GM06990 (cell line): ENCODE measurements at regions not wholly inside any gene's neighbourhood (a gene's known extent, or its start where the extent isn't known, plus 50 kb on each side); places are given as distances from the start of the nearest gene placed in this dataset.

Experiments used
- DNase-seq: peaks from one replicate; pipeline ENCODE4 v3.0.0-alpha.2; 2011; ENCODE audit not compliant: insufficient read length; ENCODE audit errors: extremely low read depth
- H3K27me3 ChIP-seq: replicated peaks from 2 replicates; pipeline ENCODE4 v1.6.0; 2011; ENCODE audit warnings: low read length; ENCODE audit not compliant: control insufficient read depth, insufficient read depth
- H3K36me3 ChIP-seq: 2 replicates; pipeline ENCODE4 v1.5.1; 2011; ENCODE audit warnings: low read length; ENCODE audit not compliant: control insufficient read depth, insufficient read depth
- H3K4me3 ChIP-seq: replicated peaks from 2 replicates; pipeline ENCODE4 v1.5.1; 2011; ENCODE audit warnings: low read depth, mild to moderate bottlenecking, control low read depth, low read length
- CTCF ChIP-seq: IDR thresholded peaks from 2 replicates; pipeline ENCODE4 v1.5.1; 2011; ENCODE audit warnings: low read length, control low read depth, mild to moderate bottlenecking, inconsistent platforms; ENCODE audit not compliant: insufficient read depth, poor library complexity, severe bottlenecking

- TF ChIP-seq CTCF = no peak
- Histone ChIP-seq H3K27me3 (no peaks in the 10 kb centered on the region), H3K4me3 (no peak overlapping the region), H3K36me3 (no peaks in the 10 kb centered on the region)
- no peak for DNase-seq
Observed at GRCh38 chr9:86804011-86804410, 143.3 kb downstream of the GAS1 start.

DNA sequence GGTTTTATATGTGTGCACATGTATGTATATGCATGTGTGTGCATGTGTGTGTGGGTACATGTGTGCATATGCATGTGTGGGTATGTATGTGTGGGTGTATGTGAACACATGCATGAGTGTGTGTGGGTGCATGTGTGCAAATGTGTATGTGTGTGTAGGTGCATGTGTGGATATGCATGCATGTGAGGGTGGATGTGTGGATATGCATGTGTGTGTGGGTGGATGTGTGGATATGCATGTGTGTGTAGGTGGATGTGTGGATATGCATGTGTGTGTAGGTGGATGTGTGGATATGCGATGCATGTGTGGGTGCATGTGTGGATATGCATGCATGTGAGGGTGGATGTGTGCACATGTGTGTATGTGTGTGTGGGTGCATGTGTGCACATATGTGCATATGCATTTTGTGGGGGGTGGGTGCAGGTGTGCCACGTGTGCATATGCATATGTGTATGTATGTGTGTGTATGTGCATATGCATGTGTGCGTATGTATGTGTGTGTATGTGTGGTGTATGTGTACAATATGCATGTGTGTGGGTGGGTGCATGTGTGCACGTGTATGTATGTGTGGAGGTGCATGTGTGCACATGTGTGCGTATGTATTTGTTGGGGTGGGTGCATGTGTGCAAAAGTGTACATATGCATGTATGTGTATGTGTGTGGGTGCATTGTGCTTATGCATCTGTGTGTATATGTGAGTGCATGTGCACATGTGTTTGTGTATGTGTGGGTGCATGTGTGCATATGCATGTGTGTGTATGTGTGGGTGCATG, 144.2 kb downstream of the GAS1 start:
- TF ChIP-seq CTCF = no peak
- no peak for DNase-seq
- no peaks in the 10 kb centered on the region for H3K36me3 ChIP-seq
- H3K4me3 ChIP-seq = no peak overlapping the region
- no peaks in the 10 kb centered on the region for H3K27me3 ChIP-seq

- H3K27me3 ChIP-seq = no peaks in the 10 kb centered on the region
- no peaks in the 10 kb centered on the region for H3K36me3 ChIP-seq
- TF ChIP-seq CTCF = no peak
- DNase-seq = no peak
- H3K4me3 ChIP-seq = no peak overlapping the region
Observed at GRCh38 chr9:86801246-86801645, 146.1 kb downstream of the GAS1 start.

DNA sequence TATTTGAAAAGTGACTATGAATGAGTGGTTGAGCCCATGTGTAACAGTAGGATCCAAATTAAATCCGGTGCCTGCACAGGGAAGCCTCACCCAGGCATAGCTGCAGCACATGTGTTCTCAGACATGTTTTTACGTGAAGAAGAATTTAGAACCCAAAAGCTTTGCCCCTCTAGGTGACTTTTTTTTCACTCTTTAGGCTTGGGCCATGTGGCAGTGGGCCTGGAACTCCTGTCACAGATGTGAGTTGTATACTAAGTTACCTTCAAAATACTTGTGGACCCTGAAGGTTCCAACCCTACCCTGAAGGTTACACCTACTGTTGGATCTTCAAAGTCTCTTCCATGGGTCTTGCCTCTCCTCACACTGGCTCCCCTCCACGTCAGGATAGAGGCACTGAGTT, 146.6 kb downstream of the GAS1 start:
- Histone ChIP-seq H3K36me3 (no peaks in the 10 kb centered on the region), H3K27me3 (no peaks in the 10 kb centered on the region), H3K4me3 (no peak overlapping the region)
- no peak for TF ChIP-seq CTCF
- no peak for DNase-seq

DNA sequence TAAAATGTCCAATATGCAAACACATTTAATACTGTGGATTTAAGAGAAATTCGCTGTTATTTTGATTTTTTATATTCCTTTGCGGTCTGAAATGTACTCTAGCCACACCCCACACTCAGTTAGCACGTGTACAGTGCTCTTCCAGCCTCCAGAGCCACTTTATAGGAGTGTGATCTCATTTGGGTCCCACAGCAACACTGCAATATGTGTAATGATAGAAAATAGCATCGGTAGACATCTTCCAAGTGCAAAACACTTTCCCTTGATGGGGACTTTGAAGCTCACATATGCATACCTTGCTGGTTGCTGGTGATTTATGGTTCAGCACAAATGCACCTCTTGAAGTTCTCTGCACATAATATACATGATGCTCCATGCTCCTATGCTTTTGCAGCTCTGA, 148.3 kb downstream of the GAS1 start:
- Histone ChIP-seq H3K36me3 (no peaks in the 10 kb centered on the region), H3K27me3 (no peaks in the 10 kb centered on the region), H3K4me3 (no peak overlapping the region)
- TF ChIP-seq CTCF = no peak
- DNase-seq = no peak

DNA sequence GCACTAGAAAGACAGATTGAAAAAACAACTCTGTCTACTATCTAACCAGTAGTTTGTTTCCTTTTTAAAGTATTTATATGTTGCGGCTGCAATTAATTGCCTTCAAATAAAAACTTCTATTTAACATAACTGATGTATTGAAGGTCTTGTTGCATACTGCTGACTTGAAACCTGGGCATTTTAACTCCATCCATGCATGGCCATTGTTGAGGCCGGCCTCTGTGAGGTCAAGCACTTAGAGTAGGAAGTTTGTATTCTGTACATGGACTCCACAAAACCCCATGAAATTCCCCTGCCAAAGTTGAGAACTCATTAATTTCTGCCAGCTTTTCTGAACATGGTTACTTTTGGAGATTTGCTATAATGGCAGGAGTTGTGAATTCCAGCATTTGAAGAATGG, 150.6 kb downstream of the GAS1 start:
- no peaks in the 10 kb centered on the region for H3K27me3 ChIP-seq
- TF ChIP-seq CTCF = no peak
- DNase-seq = no peak
- no peaks in the 10 kb centered on the region for H3K36me3 ChIP-seq
- no peak overlapping the region for H3K4me3 ChIP-seq
